ENCODE measurements at regions not wholly inside any gene's neighbourhood (a gene's known extent, or its start where the extent isn't known, plus 50 kb on each side); places are given as distances from the start of the nearest gene placed in this dataset.

GRCh38 chr4:28776004-28776403, 1915.4 kb downstream of the STIM2 start:
- H3K27ac ChIP-seq (ENCODE audit: low read depth, low read length): no peak overlapping the region
- H2AK5ac ChIP-seq (ENCODE audit: low read length): no peak overlapping the region
- no peak overlapping the region for H2BK15ac ChIP-seq (replicated peaks; ENCODE audit: low read depth)
- H3K4me2 ChIP-seq (ENCODE audit: low read length): no peak overlapping the region
- H4K8ac ChIP-seq (ENCODE audit: low read depth, low read length): no peak overlapping the region
- WGBS (ENCODE audit: extremely low coverage, insufficient coverage, low lambda C conversion rate): no CpG with 5 or more reads among the region's 2 CpGs
- H2BK5ac ChIP-seq (ENCODE audit: low read length): no peak overlapping the region
- no peak overlapping the region for H3K4ac ChIP-seq (ENCODE audit: low read depth, low read length)
- no peaks in the 10 kb centered on the region for H3K4me1 ChIP-seq (ENCODE audit: control insufficient read depth, low read depth, low read length)
- no peak overlapping the region for H3K23ac ChIP-seq (ENCODE audit: low read length)
- H3K27me3 ChIP-seq (ENCODE audit: insufficient read depth, low read length, poor library complexity): no peaks in the 10 kb centered on the region
- H3K9ac ChIP-seq (ENCODE audit: low read length): no peak overlapping the region
- no peak overlapping the region for H3K56ac ChIP-seq (ENCODE audit: low read length)
- no peaks in the 10 kb centered on the region for H3K36me3 ChIP-seq (ENCODE audit: control insufficient read depth, insufficient read depth, low read length)
- no peaks in the 10 kb centered on the region for H3K79me1 ChIP-seq (ENCODE audit: low read length)
- H4K5ac ChIP-seq (ENCODE audit: low read length): no peak overlapping the region
- H3K18ac ChIP-seq (ENCODE audit: low read length): no peak overlapping the region
- H3K4me3 ChIP-seq (ENCODE audit: low read length): no peak overlapping the region
- no peak overlapping the region for H2BK120ac ChIP-seq (ENCODE audit: low read depth, low read length)
- no peak for DNase-seq
- no peaks in the 10 kb centered on the region for H3K79me2 ChIP-seq (ENCODE audit: control insufficient read depth, insufficient read depth, low read length)

GRCh38 chr4:28784188-28784587, 1923.5 kb downstream of the STIM2 start:
- no peak overlapping the region for H2BK5ac ChIP-seq (ENCODE audit: low read length)
- H3K79me1 ChIP-seq (ENCODE audit: low read length): no peaks in the 10 kb centered on the region
- no peak overlapping the region for H2BK15ac ChIP-seq (replicated peaks; ENCODE audit: low read depth)
- no peak overlapping the region for H3K9ac ChIP-seq (ENCODE audit: low read length)
- no peaks in the 10 kb centered on the region for H3K27me3 ChIP-seq (ENCODE audit: insufficient read depth, low read length, poor library complexity)
- no peak overlapping the region for H3K56ac ChIP-seq (ENCODE audit: low read length)
- no peaks in the 10 kb centered on the region for H3K36me3 ChIP-seq (ENCODE audit: control insufficient read depth, insufficient read depth, low read length)
- no peaks in the 10 kb centered on the region for H3K4me1 ChIP-seq (ENCODE audit: control insufficient read depth, low read depth, low read length)
- no peak overlapping the region for H3K4ac ChIP-seq (ENCODE audit: low read depth, low read length)
- H3K4me3 ChIP-seq (ENCODE audit: low read length): no peak overlapping the region
- no peak overlapping the region for H3K27ac ChIP-seq (ENCODE audit: low read depth, low read length)
- H3K4me2 ChIP-seq (ENCODE audit: low read length): no peak overlapping the region
- no peaks in the 10 kb centered on the region for H3K79me2 ChIP-seq (ENCODE audit: control insufficient read depth, insufficient read depth, low read length)
- no peak overlapping the region for H2BK120ac ChIP-seq (ENCODE audit: low read depth, low read length)
- no peak for DNase-seq
- no peak overlapping the region for H4K5ac ChIP-seq (ENCODE audit: low read length)
- no peak overlapping the region for H3K23ac ChIP-seq (ENCODE audit: low read length)
- H3K18ac ChIP-seq (ENCODE audit: low read length): no peak overlapping the region
- H4K8ac ChIP-seq (ENCODE audit: low read depth, low read length): no peak overlapping the region
- no peak overlapping the region for H2AK5ac ChIP-seq (ENCODE audit: low read length)

DNA sequence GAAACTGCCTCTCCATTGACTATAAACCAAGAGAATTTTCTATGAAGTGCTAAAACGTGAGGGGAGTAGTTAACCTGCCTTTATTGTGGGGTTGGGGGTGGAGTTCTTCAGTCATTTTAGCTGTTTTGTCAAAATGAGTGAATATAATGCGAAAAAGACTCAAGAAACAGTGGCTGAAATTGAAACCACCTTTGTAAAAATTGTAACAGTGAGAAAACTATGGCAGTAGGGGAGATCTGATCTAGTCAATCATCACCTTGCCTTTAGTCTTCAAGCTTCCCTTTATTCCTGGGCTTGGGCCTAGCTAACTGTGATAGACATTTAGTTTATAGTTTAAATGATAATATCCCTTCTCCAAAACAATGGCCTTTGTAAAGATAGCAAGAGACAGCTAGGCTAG, 1927.3 kb downstream of the STIM2 start:
- no peak overlapping the region for H3K4me3 ChIP-seq (ENCODE audit: low read length)
- no peak for DNase-seq

GRCh38 chr4:28788929-28789490, 1928.4 kb downstream of the STIM2 start:
- Histone ChIP-seq H3K36me3 (ENCODE audit: control insufficient read depth, insufficient read depth, low read length) (no peaks in the 10 kb centered on the region), H3K4me2 (ENCODE audit: low read length) (no peak overlapping the region), H4K8ac (ENCODE audit: low read depth, low read length) (no peak overlapping the region), H3K79me2 (ENCODE audit: control insufficient read depth, insufficient read depth, low read length) (no peaks in the 10 kb centered on the region), H2AK5ac (ENCODE audit: low read length) (no peak overlapping the region), H3K4me1 (ENCODE audit: control insufficient read depth, low read depth, low read length) (no peaks in the 10 kb centered on the region), H3K4me3 (ENCODE audit: low read length) (no peak overlapping the region), H2BK120ac (ENCODE audit: low read depth, low read length) (no peak overlapping the region), H3K23ac (ENCODE audit: low read length) (no peak overlapping the region), H3K27ac (ENCODE audit: low read depth, low read length) (no peak overlapping the region), H2BK15ac (replicated peaks; ENCODE audit: low read depth) (no peak overlapping the region), H3K4ac (ENCODE audit: low read depth, low read length) (no peak overlapping the region), H3K18ac (ENCODE audit: low read length) (no peak overlapping the region), H4K5ac (ENCODE audit: low read length) (no peak overlapping the region), H3K56ac (ENCODE audit: low read length) (no peak overlapping the region), H2BK5ac (ENCODE audit: low read length) (no peak overlapping the region), H3K27me3 (ENCODE audit: insufficient read depth, low read length, poor library complexity) (no peaks in the 10 kb centered on the region), H3K9ac (ENCODE audit: low read length) (no peak overlapping the region), H3K79me1 (ENCODE audit: low read length) (no peaks in the 10 kb centered on the region)
- no CpG with 5 or more reads among the region's 12 CpGs for WGBS (ENCODE audit: extremely low coverage, insufficient coverage, low lambda C conversion rate)
- DNase-seq: no peak

More for the DNA sequence above, 1927.3 kb downstream of the STIM2 start:
- no peaks in the 10 kb centered on the region for H3K79me2 ChIP-seq (ENCODE audit: control insufficient read depth, insufficient read depth, low read length)
- H2BK120ac ChIP-seq (ENCODE audit: low read depth, low read length): no peak overlapping the region
- no peak overlapping the region for H3K18ac ChIP-seq (ENCODE audit: low read length)
- no peak overlapping the region for H3K4ac ChIP-seq (ENCODE audit: low read depth, low read length)
- H3K4me1 ChIP-seq (ENCODE audit: control insufficient read depth, low read depth, low read length): no peaks in the 10 kb centered on the region
- H2BK15ac ChIP-seq (replicated peaks; ENCODE audit: low read depth): no peak overlapping the region
- H3K27me3 ChIP-seq (ENCODE audit: insufficient read depth, low read length, poor library complexity): no peaks in the 10 kb centered on the region
- H3K27ac ChIP-seq (ENCODE audit: low read depth, low read length): no peak overlapping the region
- H2AK5ac ChIP-seq (ENCODE audit: low read length): no peak overlapping the region
- no CpG with 5 or more reads among the region's 2 CpGs for WGBS (ENCODE audit: extremely low coverage, insufficient coverage, low lambda C conversion rate)
- no peak overlapping the region for H4K8ac ChIP-seq (ENCODE audit: low read depth, low read length)
- H3K9ac ChIP-seq (ENCODE audit: low read length): no peak overlapping the region
- H2BK5ac ChIP-seq (ENCODE audit: low read length): no peak overlapping the region
- H3K4me2 ChIP-seq (ENCODE audit: low read length): no peak overlapping the region
- H3K79me1 ChIP-seq (ENCODE audit: low read length): no peaks in the 10 kb centered on the region
- no peak overlapping the region for H4K5ac ChIP-seq (ENCODE audit: low read length)
- H3K56ac ChIP-seq (ENCODE audit: low read length): no peak overlapping the region
- no peaks in the 10 kb centered on the region for H3K36me3 ChIP-seq (ENCODE audit: control insufficient read depth, insufficient read depth, low read length)
- H3K23ac ChIP-seq (ENCODE audit: low read length): no peak overlapping the region

- no CpG with 5 or more reads among the region's 4 CpGs for WGBS (ENCODE audit: extremely low coverage, insufficient coverage, low lambda C conversion rate)
- H2BK15ac ChIP-seq (replicated peaks; ENCODE audit: low read depth): no peak overlapping the region
Measured at GRCh38 chr4:28792917-28793597, 1927.1 kb upstream of the PCDH7 start.

GRCh38 chr4:28799696-28800095, 1920.5 kb upstream of the PCDH7 start:
- no peak overlapping the region for H3K27ac ChIP-seq (ENCODE audit: low read depth, low read length)
- H4K5ac ChIP-seq (ENCODE audit: low read length): no peak overlapping the region
- H2BK120ac ChIP-seq (ENCODE audit: low read depth, low read length): no peak overlapping the region
- no peak overlapping the region for H2BK15ac ChIP-seq (replicated peaks; ENCODE audit: low read depth)
- H3K79me2 ChIP-seq (ENCODE audit: control insufficient read depth, insufficient read depth, low read length): no peaks in the 10 kb centered on the region
- H3K27me3 ChIP-seq (ENCODE audit: insufficient read depth, low read length, poor library complexity): no peaks in the 10 kb centered on the region
- H4K8ac ChIP-seq (ENCODE audit: low read depth, low read length): no peak overlapping the region
- H3K4me2 ChIP-seq (ENCODE audit: low read length): no peak overlapping the region
- no peak overlapping the region for H3K9ac ChIP-seq (ENCODE audit: low read length)
- H3K36me3 ChIP-seq (ENCODE audit: control insufficient read depth, insufficient read depth, low read length): no peaks in the 10 kb centered on the region
- no peak overlapping the region for H3K18ac ChIP-seq (ENCODE audit: low read length)
- no peaks in the 10 kb centered on the region for H3K4me1 ChIP-seq (ENCODE audit: control insufficient read depth, low read depth, low read length)
- H3K56ac ChIP-seq (ENCODE audit: low read length): no peak overlapping the region
- no peak overlapping the region for H3K23ac ChIP-seq (ENCODE audit: low read length)
- no peak overlapping the region for H2BK5ac ChIP-seq (ENCODE audit: low read length)
- no peak overlapping the region for H2AK5ac ChIP-seq (ENCODE audit: low read length)
- H3K4ac ChIP-seq (ENCODE audit: low read depth, low read length): no peak overlapping the region
- WGBS (ENCODE audit: extremely low coverage, insufficient coverage, low lambda C conversion rate): no CpG with 5 or more reads among the region's 2 CpGs
- no peaks in the 10 kb centered on the region for H3K79me1 ChIP-seq (ENCODE audit: low read length)
- no peak overlapping the region for H3K4me3 ChIP-seq (ENCODE audit: low read length)
- DNase-seq: peak; percentile 78

More at GRCh38 chr4:28792917-28793597, 1927.1 kb upstream of the PCDH7 start:
- no peaks in the 10 kb centered on the region for H3K79me1 ChIP-seq (ENCODE audit: low read length)
- no peak overlapping the region for H2AK5ac ChIP-seq (ENCODE audit: low read length)
- no peak for DNase-seq
- no peak overlapping the region for H3K9ac ChIP-seq (ENCODE audit: low read length)
- H3K27me3 ChIP-seq (ENCODE audit: insufficient read depth, low read length, poor library complexity): no peaks in the 10 kb centered on the region
- no peak overlapping the region for H3K56ac ChIP-seq (ENCODE audit: low read length)
- no peak overlapping the region for H2BK5ac ChIP-seq (ENCODE audit: low read length)
- no peak overlapping the region for H3K4me2 ChIP-seq (ENCODE audit: low read length)
- H2BK120ac ChIP-seq (ENCODE audit: low read depth, low read length): no peak overlapping the region
- no peaks in the 10 kb centered on the region for H3K4me1 ChIP-seq (ENCODE audit: control insufficient read depth, low read depth, low read length)
- H3K23ac ChIP-seq (ENCODE audit: low read length): no peak overlapping the region
- no peak overlapping the region for H3K4ac ChIP-seq (ENCODE audit: low read depth, low read length)
- H4K5ac ChIP-seq (ENCODE audit: low read length): no peak overlapping the region
- H3K27ac ChIP-seq (ENCODE audit: low read depth, low read length): no peak overlapping the region
- H4K8ac ChIP-seq (ENCODE audit: low read depth, low read length): no peak overlapping the region
- H3K36me3 ChIP-seq (ENCODE audit: control insufficient read depth, insufficient read depth, low read length): no peaks in the 10 kb centered on the region
- no peak overlapping the region for H3K4me3 ChIP-seq (ENCODE audit: low read length)
- H3K79me2 ChIP-seq (ENCODE audit: control insufficient read depth, insufficient read depth, low read length): no peaks in the 10 kb centered on the region
- H3K18ac ChIP-seq (ENCODE audit: low read length): no peak overlapping the region

Data from mesendoderm (in vitro differentiated cells).